ENCODE measurements at regions not wholly inside any gene's neighbourhood (a gene's known extent, or its start where the extent isn't known, plus 50 kb on each side); places are given as distances from the start of the nearest gene placed in this dataset.
"Not testable (repeated sequence)": the region's sequence is repeated elsewhere in the genome, so short reads cannot be mapped to it uniquely, and the experiment has no call there.

DNA sequence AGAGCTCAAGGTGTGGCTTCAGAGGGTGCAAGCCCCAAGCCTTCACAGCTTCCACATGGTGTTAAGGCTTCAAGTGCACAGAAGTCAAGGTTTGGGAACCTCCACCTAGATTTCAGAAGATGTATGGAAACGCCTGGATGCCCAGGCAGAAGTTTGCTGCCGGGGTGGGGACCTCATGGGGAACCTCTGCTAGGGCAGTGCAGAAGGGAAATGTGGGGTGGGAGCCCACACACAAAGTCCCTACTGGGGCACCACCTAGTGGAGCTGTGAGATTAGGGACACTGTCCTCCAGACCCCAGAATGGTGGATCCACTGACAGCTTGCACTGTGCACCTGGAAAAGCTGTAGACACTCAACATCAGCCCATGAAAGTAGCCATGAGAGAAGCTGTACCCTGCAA, 99.6 kb upstream of the CLEC14A start:
- not testable (repeated sequence) for TF ChIP-seq ZNF184 (tag by site-specific recombination; IDR thresholded peaks at IDR 0.05); ZBTB21 (tag by site-specific recombination; IDR thresholded peaks at IDR 0.05); ZNF76 (tag by site-specific recombination; IDR thresholded peaks at IDR 0.05; ENCODE audit: borderline replicate concordance, low read depth); KLF9 (tag by site-specific recombination; IDR thresholded peaks at IDR 0.05; ENCODE audit: low read depth); ZEB2 (tag by site-specific recombination; IDR thresholded peaks at IDR 0.05); ZNF354C (tag by site-specific recombination; IDR thresholded peaks at IDR 0.05; ENCODE audit: borderline replicate concordance, low read depth); ZNF350 (tag by site-specific recombination; IDR thresholded peaks at IDR 0.05); ZNF521 (tag by site-specific recombination; IDR thresholded peaks at IDR 0.05); ZNF223 (tag by site-specific recombination; IDR thresholded peaks at IDR 0.05); TCF7L2 (IDR thresholded peaks at IDR 0.05; ENCODE audit: borderline replicate concordance, low read depth, low read length); ZBTB7A (tag by site-specific recombination; IDR thresholded peaks at IDR 0.05; ENCODE audit: low read depth)
- TF ChIP-seq, protein P1, sequence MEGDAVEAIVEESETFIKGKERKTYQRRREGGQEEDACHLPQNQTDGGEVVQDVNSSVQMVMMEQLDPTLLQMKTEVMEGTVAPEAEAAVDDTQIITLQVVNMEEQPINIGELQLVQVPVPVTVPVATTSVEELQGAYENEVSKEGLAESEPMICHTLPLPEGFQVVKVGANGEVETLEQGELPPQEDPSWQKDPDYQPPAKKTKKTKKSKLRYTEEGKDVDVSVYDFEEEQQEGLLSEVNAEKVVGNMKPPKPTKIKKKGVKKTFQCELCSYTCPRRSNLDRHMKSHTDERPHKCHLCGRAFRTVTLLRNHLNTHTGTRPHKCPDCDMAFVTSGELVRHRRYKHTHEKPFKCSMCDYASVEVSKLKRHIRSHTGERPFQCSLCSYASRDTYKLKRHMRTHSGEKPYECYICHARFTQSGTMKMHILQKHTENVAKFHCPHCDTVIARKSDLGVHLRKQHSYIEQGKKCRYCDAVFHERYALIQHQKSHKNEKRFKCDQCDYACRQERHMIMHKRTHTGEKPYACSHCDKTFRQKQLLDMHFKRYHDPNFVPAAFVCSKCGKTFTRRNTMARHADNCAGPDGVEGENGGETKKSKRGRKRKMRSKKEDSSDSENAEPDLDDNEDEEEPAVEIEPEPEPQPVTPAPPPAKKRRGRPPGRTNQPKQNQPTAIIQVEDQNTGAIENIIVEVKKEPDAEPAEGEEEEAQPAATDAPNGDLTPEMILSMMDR (tag by site-specific recombination; IDR thresholded peaks at IDR 0.05), result not testable (repeated sequence)
- TF ChIP-seq, protein P2, sequence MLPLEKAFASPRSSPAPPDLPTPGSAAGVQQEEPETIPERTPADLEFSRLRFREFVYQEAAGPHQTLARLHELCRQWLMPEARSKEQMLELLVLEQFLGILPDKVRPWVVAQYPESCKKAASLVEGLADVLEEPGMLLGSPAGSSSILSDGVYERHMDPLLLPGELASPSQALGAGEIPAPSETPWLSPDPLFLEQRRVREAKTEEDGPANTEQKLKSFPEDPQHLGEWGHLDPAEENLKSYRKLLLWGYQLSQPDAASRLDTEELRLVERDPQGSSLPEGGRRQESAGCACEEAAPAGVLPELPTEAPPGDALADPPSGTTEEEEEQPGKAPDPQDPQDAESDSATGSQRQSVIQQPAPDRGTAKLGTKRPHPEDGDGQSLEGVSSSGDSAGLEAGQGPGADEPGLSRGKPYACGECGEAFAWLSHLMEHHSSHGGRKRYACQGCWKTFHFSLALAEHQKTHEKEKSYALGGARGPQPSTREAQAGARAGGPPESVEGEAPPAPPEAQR (tag by site-specific recombination; IDR thresholded peaks at IDR 0.05), result not testable (repeated sequence)

Data from HEK293 (cell line).